IMR-90 (cell line): ENCODE measurements at regions not wholly inside any gene's neighbourhood (a gene's known extent, or its start where the extent isn't known, plus 50 kb on each side); places are given as distances from the start of the nearest gene placed in this dataset.

Source experiments
- ATAC-seq: fragments of 200-7000 bp; cut with Tn5 transposase; 2 replicates; pipeline ENCODE4 v1.9.1; 2020; ENCODE audit warnings: low read depth, mild to moderate bottlenecking, moderate library complexity
- BruUV-seq: library from RNA; stranded (reverse); fragments of 400-500 nt; replicated peaks from 2 replicates; lab custom pipeline; 2021; lab: Mats Ljungman, UMichigan
- CTCF ChIA-PET: fragments of 300-600 bp; formaldehyde crosslinking; extraction: SDS; loops from one replicate; lab custom pipeline; 2021; ENCODE audit warnings: antibody characterized with exemption; lab: Yijun Ruan, JAX
- POLR2A ChIA-PET: fragments of 300-600 bp; sonication (Branson Sonifier 250); formaldehyde crosslinking; loops from one replicate; lab custom pipeline; 2022; ENCODE audit warnings: antibody characterized with exemption; ENCODE audit not compliant: unreplicated experiment; lab: Charles Lee
- DNase-seq: peaks from one replicate; pipeline ENCODE4 v3.0.0; 2013
- H2AFZ ChIP-seq: replicated peaks from 2 replicates; pipeline ENCODE3; 2013; ENCODE audit warnings: low read length, mild to moderate bottlenecking; ENCODE audit not compliant: poor library complexity
- H2AK5ac ChIP-seq: 2 replicates; pipeline ENCODE4 v1.6.1; 2013; ENCODE audit warnings: low read depth, low read length, inconsistent platforms
- H2AK9ac ChIP-seq: replicated peaks from 2 replicates; pipeline ENCODE3; 2013; ENCODE audit warnings: mild to moderate bottlenecking, low read depth, low read length, moderate library complexity; ENCODE audit not compliant: poor library complexity
- H2BK120ac ChIP-seq: 2 replicates; pipeline ENCODE4 v1.6.1; 2013; ENCODE audit warnings: low read depth, low read length, inconsistent platforms
- H2BK15ac ChIP-seq: 3 replicates; pipeline ENCODE4 v1.6.1; 2013; ENCODE audit warnings: low read depth, low read length, inconsistent platforms
- H2BK20ac ChIP-seq: 2 replicates; pipeline ENCODE4 v1.6.1; 2013; ENCODE audit warnings: low read depth, mild to moderate bottlenecking, inconsistent platforms, low read length, moderate library complexity
- H2BK5ac ChIP-seq: 2 replicates; pipeline ENCODE4 v1.6.1; 2013; ENCODE audit warnings: mild to moderate bottlenecking, low read depth, low read length, inconsistent platforms; ENCODE audit not compliant: poor library complexity, severe bottlenecking
- H3K14ac ChIP-seq: replicated peaks from 2 replicates; pipeline ENCODE4 v1.6.1; 2013; ENCODE audit warnings: low read depth, low read length, inconsistent platforms
- H3K18ac ChIP-seq: 2 replicates; pipeline ENCODE4 v1.6.1; 2013; ENCODE audit warnings: low read depth, low read length, control low read depth
- H3K23ac ChIP-seq: 2 replicates; pipeline ENCODE4 v1.6.1; 2013; ENCODE audit warnings: low read depth, low read length, inconsistent platforms
- H3K27ac ChIP-seq: 2 replicates; pipeline ENCODE4 v1.5.1; 2013; ENCODE audit warnings: mild to moderate bottlenecking, control low read depth, low read length; ENCODE audit not compliant: insufficient read depth
- H3K27me3 ChIP-seq: 2 replicates; pipeline ENCODE4 v1.6.1; 2013; ENCODE audit warnings: low read length; ENCODE audit not compliant: control insufficient read depth, insufficient read depth
- H3K36me3 ChIP-seq: 2 replicates; pipeline ENCODE4 v1.6.1; 2013; ENCODE audit warnings: low read length, mixed read lengths; ENCODE audit not compliant: control insufficient read depth, insufficient read depth
- H3K4ac ChIP-seq: 2 replicates; pipeline ENCODE4 v1.6.1; 2013; ENCODE audit warnings: low read depth, low read length, inconsistent platforms
- H3K4me1 ChIP-seq: 2 replicates; pipeline ENCODE4 v1.6.1; 2013; ENCODE audit warnings: low read length, mixed read lengths; ENCODE audit not compliant: control insufficient read depth, insufficient read depth
- H3K4me2 ChIP-seq: 2 replicates; pipeline ENCODE4 v1.6.1; 2013; ENCODE audit warnings: low read depth, mild to moderate bottlenecking, control low read depth, low read length, moderate library complexity
- H3K4me3 ChIP-seq: 2 replicates; pipeline ENCODE4 v1.5.1; 2013; ENCODE audit warnings: low read depth, mild to moderate bottlenecking, control low read depth, low read length, moderate library complexity; ENCODE audit not compliant: insufficient read depth
- H3K56ac ChIP-seq: 2 replicates; pipeline ENCODE4 v1.6.1; 2013; ENCODE audit warnings: low read length, inconsistent platforms; ENCODE audit not compliant: insufficient read depth; ENCODE audit errors: extremely low read depth
- H3K79me1 ChIP-seq, 2 experiments: 2 replicates each; pipeline ENCODE4 v1.6.1; 2013; ENCODE audit warnings: low read length in 2 of 2, inconsistent platforms in 1 of 2, low read depth in 1 of 2
- H3K9ac ChIP-seq: 2 replicates; pipeline ENCODE4 v1.6.1; 2013; ENCODE audit warnings: low read depth, low read length, control low read depth
- H3K9me1 ChIP-seq: 2 replicates; pipeline ENCODE4 v1.6.1; 2013; ENCODE audit warnings: low read length, inconsistent platforms; ENCODE audit not compliant: insufficient read depth
- H3K9me3 ChIP-seq: 2 replicates; pipeline ENCODE4 v1.6.1; 2013; ENCODE audit warnings: low read length; ENCODE audit not compliant: control insufficient read depth, insufficient read depth
- H4K20me1 ChIP-seq: 2 replicates; pipeline ENCODE4 v1.6.1; 2013; ENCODE audit warnings: low read length, inconsistent platforms; ENCODE audit not compliant: insufficient read depth
- H4K5ac ChIP-seq: 2 replicates; pipeline ENCODE4 v1.6.1; 2013; ENCODE audit warnings: mild to moderate bottlenecking, low read depth, low read length, control low read depth
- H4K8ac ChIP-seq, 2 experiments: 2 replicates each; pipeline ENCODE4 v1.6.1; 2013; ENCODE audit warnings: low read depth in 2 of 2, low read length in 2 of 2, control low read depth in 1 of 2, inconsistent platforms in 1 of 2
- H4K91ac ChIP-seq: 2 replicates; pipeline ENCODE4 v1.6.1; 2013; ENCODE audit warnings: low read depth, low read length, inconsistent platforms; ENCODE audit not compliant: insufficient read depth
- CEBPB ChIP-seq: IDR thresholded peaks from 2 replicates; pipeline ENCODE4 v1.6.1; 2012; ENCODE audit warnings: low read depth, low read length, improper control_type of control experiment
- WGBS, 2 experiments: methylation state at CpG; one replicate each; pipeline versions ENCODE4 v1.1.5 to v1.1.7; 2013; ENCODE audit warnings: missing lambda C conversion rate in 2 of 2; ENCODE audit not compliant: insufficient read length in 1 of 2; ENCODE audit errors: extremely low coverage in 2 of 2; 5-methylcytosine and 5-hydroxymethylcytosine counted together
- dilution Hi-C: fragments of 300-500 bp; cut with HindIII; formaldehyde crosslinking; loops from one replicate; pipeline ENCODE4 v1.14.3; 2018; ENCODE audit warnings: low sequenced_read_pairs; ENCODE audit not compliant: unreplicated experiment
- in situ Hi-C: fragments of 300-500 bp; cut with MboI; formaldehyde crosslinking; loops from 3 replicates; pipeline ENCODE4 v1.14.3; 2019; ENCODE audit warnings: low sequenced_read_pairs, inconsistent platforms, mixed read lengths
- intact Hi-C: fragments of 100-400 bp; cut with micrococcal nuclease; formaldehyde crosslinking; loops from 2 replicates; pipeline ENCODE4 v1.10.0; 2022

DNA sequence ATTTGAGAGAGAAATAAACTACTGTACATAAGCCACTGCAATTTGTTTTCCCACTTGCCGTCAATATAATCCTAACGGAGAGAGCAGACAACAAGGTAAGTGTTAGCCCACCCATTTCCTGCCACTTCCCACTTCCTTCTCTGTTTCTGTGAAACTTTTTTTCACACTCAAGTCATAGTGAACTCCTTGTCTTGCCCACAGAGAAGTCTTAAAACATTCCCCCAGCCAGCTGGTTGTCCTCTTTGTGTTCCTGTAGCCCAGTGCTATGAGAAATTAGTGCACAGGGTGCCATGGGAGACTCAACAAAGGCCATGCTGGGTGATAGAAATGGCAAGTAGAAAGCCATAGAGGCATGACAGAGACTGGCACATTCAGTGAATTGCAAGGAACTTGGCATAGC lies 208.6 kb downstream of the BLID start:
- intact Hi-C loops = no loop called here
- ATAC-seq = no peak
- Histone ChIP-seq H2AK5ac (no peak overlapping the region), H3K23ac (no peak overlapping the region), H3K9ac (no peak overlapping the region), H3K27ac (no peak overlapping the region), H3K9me1 (no peaks in the 10 kb centered on the region), H3K4me1 (peaks cover 2% of the 10 kb centered on the region; the same call in 1 of the 2 replicates), H2AFZ (no peak overlapping the region), H2BK5ac (no peak overlapping the region), H2BK20ac (no peak overlapping the region), H3K36me3 (no peaks in the 10 kb centered on the region), H3K27me3 (no peaks in the 10 kb centered on the region), H3K9me3 (no peaks in the 10 kb centered on the region), H2AK9ac (no peak overlapping the region), H2BK15ac (no peak overlapping the region), H4K8ac (no peak overlapping the region), H4K20me1 (no peaks in the 10 kb centered on the region), H3K18ac (no peak overlapping the region), H3K56ac (no peak overlapping the region), H4K91ac (no peak overlapping the region), H2BK120ac (no peak overlapping the region), H4K5ac (no peak overlapping the region), H3K4ac (no peak overlapping the region), H3K79me1 (no peaks in the 10 kb centered on the region), H3K4me2 (no peak overlapping the region), H3K4me3 (no peak overlapping the region), H3K14ac (no peak overlapping the region)
- 100% methylated on average over 2 of the region's 2 CpGs; no CpG with 5 or more reads in 1 of the 2 experiments for WGBS, 2 experiments
- in situ Hi-C loops = no loop called here
- POLR2A ChIA-PET = no interaction called here
- no peak for TF ChIP-seq CEBPB
- CTCF ChIA-PET = no interaction called here
- DNase-seq = no peak
- dilution Hi-C loops = no loop called here
- BruUV-seq = no TSS peak
